ENCODE measurements at regions not wholly inside any gene's neighbourhood (a gene's known extent, or its start where the extent isn't known, plus 50 kb on each side); places are given as distances from the start of the nearest gene placed in this dataset.
A peak's percentile ranks its signal among the peaks of the same experiment; 100 is the strongest.

DNA sequence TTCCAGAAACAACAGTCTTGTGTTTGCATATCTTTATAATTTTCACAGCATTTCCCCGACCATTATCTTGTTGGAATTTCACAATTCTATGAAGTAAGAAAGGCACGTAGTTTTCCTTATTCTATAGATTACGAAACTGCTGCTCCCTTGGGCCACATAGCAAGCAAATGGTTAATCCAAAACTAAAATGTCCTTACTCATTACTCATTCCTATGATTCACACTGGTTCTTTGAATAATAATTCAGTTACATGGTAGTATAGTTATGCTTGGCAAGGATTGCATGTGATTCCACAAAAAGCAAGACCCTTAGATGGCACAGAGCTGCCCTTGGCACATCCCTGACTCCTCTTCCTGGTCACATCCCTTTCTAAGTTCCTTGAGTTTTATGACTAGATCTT, 51.2 kb downstream of the OR13H1 start:
- peaks cover 0 to 15% (median 0%) of the 10 kb centered on the region in 5 experiments for H3K27me3 ChIP-seq (replicated peaks in 2 of 5; ENCODE audit: control insufficient read depth in 4 of 5, insufficient read depth in 5 of 5, low read length in 4 of 5)
- no peaks in the 10 kb centered on the region for H3K4me1 ChIP-seq (ENCODE audit: control extremely low read depth in 1 of 4, control insufficient read depth in 4 of 4, insufficient read depth in 4 of 4, low read length in 3 of 4)
- H3K27ac ChIP-seq (ENCODE audit: insufficient read depth in 1 of 2, low read depth in 1 of 2, low read length in 2 of 2, poor library complexity in 1 of 2, severe bottlenecking in 2 of 2) = no peak overlapping the region
- no peak for DNase-seq
- ChIA-PET POLR2A (no interaction called here), CTCF (no interaction called here)
- H3K9me3 ChIP-seq (ENCODE audit: control extremely low read depth in 1 of 5, control insufficient read depth in 4 of 5, insufficient read depth in 2 of 5, low read depth in 1 of 5, low read length in 4 of 5) = no peaks in the 10 kb centered on the region
- no peaks in the 10 kb centered on the region for H3K36me3 ChIP-seq (ENCODE audit: control insufficient read depth in 4 of 4, insufficient read depth in 4 of 4, low read length in 3 of 4)
- WGBS (ENCODE audit: insufficient coverage) = 83% methylated on average over 3 of the region's 3 CpGs
- no peak overlapping the region for H3K4me3 ChIP-seq (ENCODE audit: control insufficient read depth in 1 of 7, extremely low read depth in 1 of 7, insufficient read depth in 4 of 7, low read depth in 2 of 7, low read length in 6 of 7)

DNA sequence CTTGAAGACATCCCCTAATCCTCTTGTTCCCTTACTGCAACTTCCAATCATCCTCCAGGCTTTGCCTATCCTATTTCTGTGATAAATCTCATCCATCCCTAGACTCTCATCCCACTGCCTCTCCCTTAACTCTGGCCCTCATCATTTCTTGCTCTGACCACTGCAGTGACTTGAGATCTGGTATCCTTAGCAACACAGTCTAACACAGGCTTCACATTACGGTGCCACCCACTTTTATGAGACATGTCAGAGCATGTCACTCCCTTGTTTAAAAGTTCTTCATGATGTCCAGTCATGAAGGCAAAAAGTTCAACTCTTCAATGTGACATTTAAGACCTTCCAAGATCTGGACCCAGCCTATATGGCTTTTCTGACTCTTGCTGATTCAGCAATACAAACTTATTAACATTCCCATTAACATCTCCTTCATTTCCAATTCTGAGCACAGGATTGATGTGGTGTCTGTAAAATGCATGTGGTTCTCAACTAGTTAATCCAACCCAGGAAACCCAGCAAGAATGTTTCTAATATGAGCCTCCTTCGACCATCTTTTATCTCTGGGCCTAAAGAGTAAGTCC, 64.0 kb downstream of the OR13H1 start:
- H3K27ac ChIP-seq (ENCODE audit: insufficient read depth in 1 of 2, low read depth in 1 of 2, low read length in 2 of 2, poor library complexity in 1 of 2, severe bottlenecking in 2 of 2) = no peak overlapping the region
- CTCF ChIA-PET = no interaction called here
- H3K27me3 ChIP-seq (replicated peaks in 2 of 5; ENCODE audit: control insufficient read depth in 4 of 5, insufficient read depth in 5 of 5, low read length in 4 of 5) = peaks cover 0 to 23% (median 0%) of the 10 kb centered on the region in 5 experiments
- H3K4me3 ChIP-seq (ENCODE audit: control insufficient read depth in 1 of 7, extremely low read depth in 1 of 7, insufficient read depth in 4 of 7, low read depth in 2 of 7, low read length in 6 of 7) = no peak overlapping the region
- 63% methylated on average over 2 of the region's 2 CpGs for WGBS (ENCODE audit: insufficient coverage)
- H3K9me3 ChIP-seq (ENCODE audit: control extremely low read depth in 1 of 5, control insufficient read depth in 4 of 5, insufficient read depth in 2 of 5, low read depth in 1 of 5, low read length in 4 of 5) = no peaks in the 10 kb centered on the region
- H3K4me1 ChIP-seq (ENCODE audit: control extremely low read depth in 1 of 4, control insufficient read depth in 4 of 4, insufficient read depth in 4 of 4, low read length in 3 of 4) = no peaks in the 10 kb centered on the region
- H3K36me3 ChIP-seq (ENCODE audit: control insufficient read depth in 4 of 4, insufficient read depth in 4 of 4, low read length in 3 of 4) = no peaks in the 10 kb centered on the region
- POLR2A ChIA-PET = no interaction called here
- no peak for DNase-seq

DNA sequence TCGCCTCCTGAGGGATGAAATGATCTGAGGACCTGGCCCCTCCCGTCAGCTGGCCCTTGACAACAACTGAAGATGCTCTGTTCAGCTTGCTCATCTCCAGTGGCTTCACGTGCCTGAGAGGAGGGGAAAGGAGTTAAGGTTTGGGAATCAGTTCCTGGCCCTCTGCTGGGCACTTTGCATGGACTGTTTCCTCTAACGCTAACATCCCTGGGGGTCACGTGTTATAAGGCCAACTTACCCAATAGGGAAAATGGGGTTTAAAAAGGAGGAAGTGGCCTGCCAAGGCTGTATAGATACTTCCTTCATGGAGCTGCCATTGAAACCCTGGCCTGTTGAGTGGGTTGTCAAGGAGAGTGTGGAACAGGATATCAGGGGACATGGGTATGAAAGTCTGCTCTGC, 65.6 kb downstream of the OR13H1 start:
- no peaks in the 10 kb centered on the region for H3K9me3 ChIP-seq (ENCODE audit: control extremely low read depth in 1 of 5, control insufficient read depth in 4 of 5, insufficient read depth in 2 of 5, low read depth in 1 of 5, low read length in 4 of 5)
- ChIA-PET CTCF (no interaction called here), POLR2A (no interaction called here)
- H3K4me1 ChIP-seq (ENCODE audit: control extremely low read depth in 1 of 4, control insufficient read depth in 4 of 4, insufficient read depth in 4 of 4, low read length in 3 of 4) = no peaks in the 10 kb centered on the region
- H3K36me3 ChIP-seq (ENCODE audit: control insufficient read depth in 4 of 4, insufficient read depth in 4 of 4, low read length in 3 of 4) = no peaks in the 10 kb centered on the region
- 56% methylated on average over 5 of the region's 5 CpGs for WGBS (ENCODE audit: insufficient coverage)
- no peak for DNase-seq
- H3K4me3 ChIP-seq (ENCODE audit: control insufficient read depth in 1 of 7, extremely low read depth in 1 of 7, insufficient read depth in 4 of 7, low read depth in 2 of 7, low read length in 6 of 7) = no peak overlapping the region
- H3K27me3 ChIP-seq (replicated peaks in 2 of 5; ENCODE audit: control insufficient read depth in 4 of 5, insufficient read depth in 5 of 5, low read length in 4 of 5) = peaks cover 0 to 39% (median 0%) of the 10 kb centered on the region in 5 experiments
- H3K27ac ChIP-seq (ENCODE audit: insufficient read depth in 1 of 2, low read depth in 1 of 2, low read length in 2 of 2, poor library complexity in 1 of 2, severe bottlenecking in 2 of 2) = no peak overlapping the region

GRCh38 chrX:131613260-131613659, 69.4 kb downstream of the OR13H1 start:
- POLR2A ChIA-PET = no interaction called here
- no peak overlapping the region for H3K4me3 ChIP-seq (ENCODE audit: control insufficient read depth in 1 of 7, extremely low read depth in 1 of 7, insufficient read depth in 4 of 7, low read depth in 2 of 7, low read length in 6 of 7)
- no peaks in the 10 kb centered on the region for H3K9me3 ChIP-seq (ENCODE audit: control extremely low read depth in 1 of 5, control insufficient read depth in 4 of 5, insufficient read depth in 2 of 5, low read depth in 1 of 5, low read length in 4 of 5)
- WGBS (ENCODE audit: insufficient coverage) = 100% methylated on average over 1 of the region's 3 CpGs
- peaks cover 0 to 39% (median 0%) of the 10 kb centered on the region in 5 experiments for H3K27me3 ChIP-seq (replicated peaks in 2 of 5; ENCODE audit: control insufficient read depth in 4 of 5, insufficient read depth in 5 of 5, low read length in 4 of 5)
- H3K4me1 ChIP-seq (ENCODE audit: control extremely low read depth in 1 of 4, control insufficient read depth in 4 of 4, insufficient read depth in 4 of 4, low read length in 3 of 4) = no peaks in the 10 kb centered on the region
- CTCF ChIA-PET = no interaction called here
- no peak overlapping the region for H3K27ac ChIP-seq (ENCODE audit: insufficient read depth in 1 of 2, low read depth in 1 of 2, low read length in 2 of 2, poor library complexity in 1 of 2, severe bottlenecking in 2 of 2)
- DNase-seq = no peak
- no peaks in the 10 kb centered on the region for H3K36me3 ChIP-seq (ENCODE audit: control insufficient read depth in 4 of 4, insufficient read depth in 4 of 4, low read length in 3 of 4)

DNA sequence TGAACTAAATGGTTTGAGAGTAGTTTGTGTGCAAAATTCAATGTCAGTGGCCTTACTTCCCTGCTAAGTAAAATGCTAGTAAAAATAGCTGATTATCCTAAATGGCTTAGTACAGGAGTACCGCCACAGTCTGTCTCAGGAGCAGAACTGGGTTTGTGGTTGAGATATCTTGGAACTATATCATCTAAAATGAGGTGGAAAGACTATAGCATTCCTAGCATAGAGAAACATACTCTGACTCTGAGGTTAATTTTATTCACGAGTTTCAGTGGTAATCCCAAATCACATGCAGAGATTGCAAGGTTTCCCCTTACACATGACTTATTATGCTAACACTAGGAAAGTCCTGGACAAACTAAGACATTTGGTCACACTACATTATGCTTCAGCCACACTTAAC, 70.4 kb downstream of the OR13H1 start:
- Histone ChIP-seq H3K36me3 (ENCODE audit: control insufficient read depth in 4 of 4, insufficient read depth in 4 of 4, low read length in 3 of 4) (no peaks in the 10 kb centered on the region), H3K27me3 (replicated peaks in 2 of 5; ENCODE audit: control insufficient read depth in 4 of 5, insufficient read depth in 5 of 5, low read length in 4 of 5) (peaks cover 0 to 33% (median 0%) of the 10 kb centered on the region in 5 experiments), H3K4me3 (ENCODE audit: control insufficient read depth in 1 of 7, extremely low read depth in 1 of 7, insufficient read depth in 4 of 7, low read depth in 2 of 7, low read length in 6 of 7) (no peak overlapping the region), H3K9me3 (ENCODE audit: control extremely low read depth in 1 of 5, control insufficient read depth in 4 of 5, insufficient read depth in 2 of 5, low read depth in 1 of 5, low read length in 4 of 5) (no peaks in the 10 kb centered on the region), H3K4me1 (ENCODE audit: control extremely low read depth in 1 of 4, control insufficient read depth in 4 of 4, insufficient read depth in 4 of 4, low read length in 3 of 4) (no peaks in the 10 kb centered on the region), H3K27ac (ENCODE audit: insufficient read depth in 1 of 2, low read depth in 1 of 2, low read length in 2 of 2, poor library complexity in 1 of 2, severe bottlenecking in 2 of 2) (no peak overlapping the region)
- CTCF ChIA-PET = no interaction called here
- POLR2A ChIA-PET = no interaction called here
- DNase-seq = no peak
- WGBS (ENCODE audit: insufficient coverage) = 82% methylated on average over 1 of the region's 2 CpGs

DNA sequence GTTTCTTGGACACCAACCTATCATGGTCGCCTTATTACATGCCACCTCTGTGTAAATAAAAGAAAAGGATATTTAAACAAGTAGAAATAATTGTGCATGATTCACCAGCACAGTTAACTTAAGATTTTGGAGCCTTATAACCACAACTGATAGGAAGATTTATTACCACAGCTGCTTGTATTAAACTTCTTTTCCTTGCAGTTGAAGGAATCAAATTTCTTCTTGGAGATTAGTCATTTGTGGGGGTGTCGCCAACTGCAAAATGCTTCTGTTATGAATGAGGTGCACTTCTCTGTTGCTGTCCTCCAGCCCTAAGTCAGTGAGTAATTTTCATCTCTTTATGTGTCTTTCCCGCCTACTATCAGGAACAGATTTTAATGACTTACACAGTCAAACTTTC, 73.3 kb downstream of the OR13H1 start:
- no peak overlapping the region for H3K4me3 ChIP-seq (ENCODE audit: control insufficient read depth in 1 of 7, extremely low read depth in 1 of 7, insufficient read depth in 4 of 7, low read depth in 2 of 7, low read length in 6 of 7)
- no peaks in the 10 kb centered on the region for H3K4me1 ChIP-seq (ENCODE audit: control extremely low read depth in 1 of 4, control insufficient read depth in 4 of 4, insufficient read depth in 4 of 4, low read length in 3 of 4)
- peaks cover 0 to 27% (median 0%) of the 10 kb centered on the region in 5 experiments for H3K27me3 ChIP-seq (replicated peaks in 2 of 5; ENCODE audit: control insufficient read depth in 4 of 5, insufficient read depth in 5 of 5, low read length in 4 of 5)
- CTCF ChIA-PET = no interaction called here
- POLR2A ChIA-PET = no interaction called here
- H3K9me3 ChIP-seq (ENCODE audit: control extremely low read depth in 1 of 5, control insufficient read depth in 4 of 5, insufficient read depth in 2 of 5, low read depth in 1 of 5, low read length in 4 of 5) = no peaks in the 10 kb centered on the region
- no peaks in the 10 kb centered on the region for H3K36me3 ChIP-seq (ENCODE audit: control insufficient read depth in 4 of 4, insufficient read depth in 4 of 4, low read length in 3 of 4)
- DNase-seq = peak; percentile 11 to 72 (median 50)
- no peak overlapping the region for H3K27ac ChIP-seq (ENCODE audit: insufficient read depth in 1 of 2, low read depth in 1 of 2, low read length in 2 of 2, poor library complexity in 1 of 2, severe bottlenecking in 2 of 2)
- WGBS (ENCODE audit: insufficient coverage) = 20% methylated on average over 1 of the region's 3 CpGs

GRCh38 chrX:131621650-131622049, 77.8 kb downstream of the OR13H1 start:
- Histone ChIP-seq H3K9me3 (ENCODE audit: control extremely low read depth in 1 of 5, control insufficient read depth in 4 of 5, insufficient read depth in 2 of 5, low read depth in 1 of 5, low read length in 4 of 5) (no peaks in the 10 kb centered on the region), H3K4me1 (ENCODE audit: control extremely low read depth in 1 of 4, control insufficient read depth in 4 of 4, insufficient read depth in 4 of 4, low read length in 3 of 4) (no peaks in the 10 kb centered on the region), H3K27me3 (replicated peaks in 2 of 5; ENCODE audit: control insufficient read depth in 4 of 5, insufficient read depth in 5 of 5, low read length in 4 of 5) (peaks cover 0 to 29% (median 7%) of the 10 kb centered on the region in 5 experiments), H3K4me3 (ENCODE audit: control insufficient read depth in 1 of 7, extremely low read depth in 1 of 7, insufficient read depth in 4 of 7, low read depth in 2 of 7, low read length in 6 of 7) (no peak overlapping the region), H3K27ac (ENCODE audit: insufficient read depth in 1 of 2, low read depth in 1 of 2, low read length in 2 of 2, poor library complexity in 1 of 2, severe bottlenecking in 2 of 2) (no peak overlapping the region), H3K36me3 (ENCODE audit: control insufficient read depth in 4 of 4, insufficient read depth in 4 of 4, low read length in 3 of 4) (no peaks in the 10 kb centered on the region)
- CTCF ChIA-PET = no interaction called here
- WGBS (ENCODE audit: insufficient coverage) = 60% methylated on average over 1 of the region's 1 CpG
- POLR2A ChIA-PET = no interaction called here
- DNase-seq = no peak

Measured in common myeloid progenitor, CD34-positive (primary cell).